SH-SY5Y (cell line): ENCODE measurements at regions not wholly inside any gene's neighbourhood (a gene's known extent, or its start where the extent isn't known, plus 50 kb on each side); places are given as distances from the start of the nearest gene placed in this dataset.

Source experiments
- GATA2 ChIP-seq: IDR thresholded peaks from 2 replicates; pipeline ENCODE4 v1.6.1; 2011; ENCODE audit warnings: mild to moderate bottlenecking, low read depth, low read length
- GATA3 ChIP-seq: IDR thresholded peaks from 2 replicates; pipeline ENCODE4 v1.6.1; 2011; ENCODE audit warnings: low read depth, mild to moderate bottlenecking, low read length, moderate library complexity

GRCh38 chr20:52454660-52455059, 263.1 kb upstream of the ZFP64 start:
- TF ChIP-seq GATA2 (no peak), GATA3 (no peak)

DNA sequence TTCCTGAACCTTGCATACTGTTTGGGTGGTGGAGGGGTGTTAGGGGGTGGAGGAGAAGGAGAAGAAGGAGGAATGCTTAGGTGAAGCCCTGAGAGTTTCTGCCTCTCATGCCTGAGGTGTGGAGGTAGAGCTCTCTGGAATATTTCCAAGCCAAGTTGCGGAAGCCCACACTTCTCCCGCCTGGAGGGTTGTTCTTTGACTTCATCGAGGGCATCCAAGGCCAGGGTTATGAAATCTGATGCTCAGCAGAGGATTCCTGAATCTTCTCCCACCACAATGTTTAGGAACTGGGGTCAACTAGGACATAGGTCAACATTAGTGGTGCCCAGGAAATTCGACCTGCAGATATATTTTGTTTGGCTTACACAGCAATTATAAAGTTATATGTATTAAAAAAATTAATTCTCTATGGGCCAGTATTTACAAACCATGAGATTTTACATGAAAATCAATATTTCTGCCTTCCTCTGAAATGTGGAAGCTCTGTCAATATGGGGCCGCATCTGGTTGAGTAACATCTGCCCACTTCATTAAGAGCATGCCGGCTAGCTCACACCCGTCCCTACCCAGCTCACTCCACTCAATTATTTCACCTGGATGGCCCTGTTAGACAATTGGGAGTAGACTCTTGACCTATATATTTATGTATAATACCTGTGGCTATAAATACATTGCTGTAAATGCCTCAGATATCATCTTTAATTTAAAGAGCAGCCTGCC, 257.1 kb upstream of the ZFP64 start:
- TF ChIP-seq GATA3 (no peak), GATA2 (no peak)

GRCh38 chr20:52447225-52447551, 255.6 kb upstream of the ZFP64 start:
- TF ChIP-seq GATA3 (no peak), GATA2 (no peak)

GRCh38 chr20:52446421-52447224, 255.0 kb upstream of the ZFP64 start:
- TF ChIP-seq GATA2 (no peak), GATA3 (no peak)

- TF ChIP-seq GATA3 = no peak
- no peak for TF ChIP-seq GATA2
These were observed 252.9 kb upstream of the ZFP64 start for GRCh38 chr20:52444455-52444854.

DNA sequence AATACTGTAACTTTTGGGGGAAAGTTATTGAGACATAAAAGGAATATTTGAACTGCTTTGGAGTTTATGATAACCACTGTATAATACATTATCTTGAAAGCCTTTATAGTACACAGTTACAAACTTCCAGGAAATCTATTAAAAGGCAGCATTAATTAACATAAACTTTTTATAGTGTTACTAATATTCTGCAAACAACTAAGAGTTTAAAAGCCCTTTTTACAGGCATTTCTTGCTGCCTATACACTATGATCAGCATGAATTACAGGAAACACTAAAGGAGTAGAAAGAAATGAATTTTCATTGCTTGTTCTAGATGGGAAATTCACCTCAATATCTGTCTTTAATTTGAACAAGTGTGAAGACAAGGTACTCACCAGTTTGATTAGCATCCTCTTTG, 252.3 kb upstream of the ZFP64 start:
- TF ChIP-seq GATA3 = no peak
- TF ChIP-seq GATA2 = no peak

DNA sequence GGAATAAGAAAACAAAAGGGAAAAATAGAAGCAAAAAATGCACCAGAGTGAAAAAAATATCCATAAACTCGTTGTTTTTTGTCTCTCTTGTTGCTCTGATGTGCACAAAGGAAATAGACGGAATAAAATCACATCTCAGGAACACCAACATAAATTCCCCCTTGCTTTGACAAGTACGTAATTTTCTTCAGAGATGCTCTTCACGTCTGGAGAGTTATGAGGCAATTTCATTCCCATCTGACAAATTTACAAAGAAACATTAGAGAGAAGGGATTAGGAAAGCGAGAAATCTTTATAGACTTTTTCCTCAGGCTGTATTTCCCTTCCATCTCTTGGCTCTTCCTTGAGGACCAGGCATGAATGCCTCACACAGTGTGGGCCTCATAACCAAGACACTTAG, 250.1 kb upstream of the ZFP64 start:
- TF ChIP-seq GATA3 (no peak), GATA2 (no peak)

GRCh38 chr20:52439375-52439774, 247.8 kb upstream of the ZFP64 start:
- TF ChIP-seq GATA2 = no peak
- TF ChIP-seq GATA3 = no peak

- no peak for TF ChIP-seq GATA3
- TF ChIP-seq GATA2 = no peak
These were observed 246.9 kb upstream of the ZFP64 start for GRCh38 chr20:52438326-52438963.

DNA sequence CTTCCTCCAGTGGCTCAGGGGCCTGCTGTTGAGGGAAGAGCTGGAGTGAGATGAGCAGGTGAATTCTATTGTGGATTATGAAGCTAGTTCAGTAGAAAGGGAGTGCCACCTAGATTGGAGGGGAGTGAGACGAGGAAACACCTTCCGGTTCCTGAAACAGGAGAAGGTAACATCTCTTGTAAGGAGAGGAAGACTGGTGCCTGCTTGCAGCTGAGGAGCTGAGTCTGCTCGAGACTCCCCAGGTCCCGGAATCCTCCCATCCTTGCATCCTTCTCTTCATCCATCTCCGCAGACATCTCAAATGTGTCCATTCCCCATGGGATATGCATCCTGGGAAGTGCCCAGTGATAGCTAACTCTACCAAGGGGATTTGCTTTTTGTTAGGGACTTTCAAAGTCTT, 242.9 kb upstream of the ZFP64 start:
- no peak for TF ChIP-seq GATA3

GRCh38 chr20:52434041-52434425, 242.5 kb upstream of the ZFP64 start:
- no peak for TF ChIP-seq GATA2
- TF ChIP-seq GATA3 = no peak

DNA sequence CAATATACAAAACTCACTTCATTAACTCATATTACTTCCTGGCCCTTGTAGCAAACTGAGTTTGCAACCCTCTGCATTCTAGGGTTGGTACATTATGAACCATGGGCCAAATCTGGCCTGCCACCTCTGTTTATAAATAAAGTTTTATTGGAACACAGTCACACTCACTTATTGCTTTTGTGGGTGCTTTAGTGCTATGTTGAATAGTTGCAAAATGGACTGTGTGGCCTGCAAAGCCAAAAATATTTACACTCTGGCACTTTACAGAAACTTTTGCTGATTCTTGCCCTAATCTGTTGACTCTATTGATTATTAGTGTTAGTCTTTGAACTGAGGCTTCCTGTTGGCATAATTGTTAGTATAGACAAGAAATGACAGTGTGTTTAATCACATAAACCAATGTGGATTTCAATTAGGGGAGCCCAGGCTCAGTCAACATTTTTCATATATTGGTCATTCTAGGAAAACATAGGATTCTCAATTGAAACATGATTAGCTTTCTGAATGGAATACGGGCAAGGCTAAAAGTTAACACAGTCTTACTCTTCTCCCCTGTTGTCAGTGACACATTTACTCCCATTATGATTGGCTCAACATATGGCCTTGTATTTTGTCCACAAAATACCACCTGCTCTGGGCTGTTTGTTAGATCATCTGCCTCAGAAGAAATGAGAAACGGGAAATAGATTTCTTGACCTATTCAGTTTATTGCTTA, 241.9 kb upstream of the ZFP64 start:
- TF ChIP-seq GATA2 = no peak
- no peak for TF ChIP-seq GATA3

DNA sequence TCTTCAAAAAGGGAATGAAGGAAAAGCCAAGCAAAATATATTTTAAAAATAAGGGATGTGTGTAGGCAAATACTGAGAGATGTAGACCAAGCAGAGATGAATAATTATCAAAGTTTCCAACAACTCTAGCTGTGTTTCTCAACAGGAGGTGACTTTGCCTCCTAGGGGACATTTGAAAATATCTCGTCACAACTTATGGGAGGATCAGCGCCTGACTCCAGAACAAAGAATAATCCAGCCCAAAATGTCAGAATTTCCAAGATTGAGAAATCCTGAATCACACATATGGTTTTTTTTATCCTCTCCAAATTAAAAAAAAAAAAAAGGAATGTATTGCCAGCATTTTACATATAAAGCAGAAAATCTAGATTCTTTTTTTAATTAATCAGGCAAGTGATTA, 241.2 kb upstream of the ZFP64 start:
- TF ChIP-seq GATA2 = no peak

DNA sequence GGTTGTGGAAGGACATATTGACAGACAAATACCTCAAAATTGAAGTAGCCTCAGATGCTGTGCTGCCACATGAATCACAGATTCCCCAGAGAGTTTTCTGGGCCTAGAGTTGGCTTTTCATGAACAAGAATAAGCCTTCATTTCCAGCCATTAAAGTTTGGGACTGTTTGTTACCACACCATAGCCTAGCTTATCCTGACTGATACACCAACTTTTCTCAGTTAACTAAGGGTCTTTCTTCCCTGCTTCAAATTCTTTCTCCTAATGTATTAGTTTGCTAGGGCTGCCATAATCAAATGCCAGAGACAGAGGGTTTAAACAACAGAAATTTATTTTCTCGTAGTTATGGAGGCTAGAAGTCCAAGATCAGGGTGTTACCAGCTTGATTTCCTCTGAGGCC, 237.4 kb upstream of the ZFP64 start:
- TF ChIP-seq GATA2 (no peak), GATA3 (no peak)
